Trophoblast cell (in vitro differentiated cells and primary cell): ENCODE measurements at regions not wholly inside any gene's neighbourhood (a gene's known extent, or its start where the extent isn't known, plus 50 kb on each side); places are given as distances from the start of the nearest gene placed in this dataset.

Experiments used
- DNase-seq, 2 donors: peaks; one replicate each; pipeline ENCODE4 v3.0.0-alpha.2; 2016
- H2AFZ ChIP-seq: 2 replicates; pipeline ENCODE4 v1.6.1; 2013; ENCODE audit warnings: low read length, moderate library complexity, mild to moderate bottlenecking; ENCODE audit not compliant: insufficient read depth, poor library complexity
- H2AK5ac ChIP-seq: 2 replicates; pipeline ENCODE4 v1.6.1; 2013; ENCODE audit warnings: mild to moderate bottlenecking, low read length
- H2BK120ac ChIP-seq: 2 replicates; pipeline ENCODE4 v1.6.1; 2013; ENCODE audit warnings: low read length, mild to moderate bottlenecking, moderate library complexity; ENCODE audit not compliant: insufficient read depth, poor library complexity
- H2BK12ac ChIP-seq: 2 replicates; pipeline ENCODE4 v1.6.1; 2013; ENCODE audit warnings: mild to moderate bottlenecking, low read length, moderate library complexity
- H2BK5ac ChIP-seq: 2 replicates; pipeline ENCODE4 v1.6.1; 2013; ENCODE audit warnings: low read length, low read depth, moderate library complexity, mild to moderate bottlenecking; ENCODE audit not compliant: poor library complexity
- H3K14ac ChIP-seq: 2 replicates; pipeline ENCODE4 v1.6.1; 2013; ENCODE audit warnings: mild to moderate bottlenecking, low read length
- H3K18ac ChIP-seq: 2 replicates; pipeline ENCODE4 v1.6.1; 2013; ENCODE audit warnings: mild to moderate bottlenecking, low read length
- H3K23ac ChIP-seq: 2 replicates; pipeline ENCODE4 v1.6.1; 2013; ENCODE audit warnings: low read length
- H3K27ac ChIP-seq: 2 replicates; pipeline ENCODE4 v1.5.1; 2013; ENCODE audit warnings: low read depth, mild to moderate bottlenecking, inconsistent platforms, low read length, moderate library complexity
- H3K27me3 ChIP-seq: 2 replicates; pipeline ENCODE4 v1.6.1; 2013; ENCODE audit warnings: inconsistent platforms, mild to moderate bottlenecking, low read length, moderate library complexity; ENCODE audit not compliant: insufficient read depth
- H3K36me3 ChIP-seq, 2 experiments: 1 replicate in 1 of 2; 2 replicates in 1 of 2; pipeline ENCODE4 v1.6.1; 2013; ENCODE audit warnings: low read length in 2 of 2, mild to moderate bottlenecking in 2 of 2, moderate library complexity in 1 of 2; ENCODE audit not compliant: insufficient read depth in 2 of 2, control insufficient read depth in 1 of 2
- H3K4ac ChIP-seq: 2 replicates; pipeline ENCODE4 v1.6.1; 2013; ENCODE audit warnings: low read depth, mild to moderate bottlenecking, low read length, moderate library complexity
- H3K4me1 ChIP-seq, 2 experiments: 1 replicate in 1 of 2; 2 replicates in 1 of 2; pipeline ENCODE4 v1.6.1; 2013; ENCODE audit warnings: low read length in 2 of 2, mild to moderate bottlenecking in 2 of 2, moderate library complexity in 1 of 2; ENCODE audit not compliant: insufficient read depth in 2 of 2, control insufficient read depth in 1 of 2
- H3K4me2 ChIP-seq: 2 replicates; pipeline ENCODE4 v1.6.1; 2013; ENCODE audit warnings: inconsistent platforms, mild to moderate bottlenecking, low read length, moderate library complexity
- H3K4me3 ChIP-seq: 2 replicates; pipeline ENCODE4 v1.5.1; 2013; ENCODE audit warnings: mild to moderate bottlenecking, low read depth, low read length, inconsistent platforms
- H3K79me1 ChIP-seq: one replicate; pipeline ENCODE4 v1.6.1; 2013; ENCODE audit warnings: low read length
- H3K79me2 ChIP-seq: 2 replicates; pipeline ENCODE4 v1.6.1; 2013; ENCODE audit warnings: low read length, mild to moderate bottlenecking; ENCODE audit not compliant: control insufficient read depth, insufficient read depth, poor library complexity
- H3K9ac ChIP-seq: 2 replicates; pipeline ENCODE4 v1.6.1; 2013; ENCODE audit warnings: mild to moderate bottlenecking, low read length
- H3K9me3 ChIP-seq: 2 replicates; pipeline ENCODE4 v1.6.1; 2013; ENCODE audit warnings: low read depth, mild to moderate bottlenecking, control low read depth, inconsistent platforms, low read length; ENCODE audit not compliant: insufficient read depth
- H4K12ac ChIP-seq: 2 replicates; pipeline ENCODE4 v1.6.1; 2013; ENCODE audit warnings: low read depth, mild to moderate bottlenecking, low read length, moderate library complexity
- H4K8ac ChIP-seq: 2 replicates; pipeline ENCODE4 v1.6.1; 2013; ENCODE audit warnings: low read depth, mild to moderate bottlenecking, low read length, moderate library complexity
- H4K91ac ChIP-seq: one replicate; pipeline ENCODE4 v1.6.1; 2013; ENCODE audit warnings: low read depth, mild to moderate bottlenecking, low read length, moderate library complexity
- WGBS: extraction: QIAGEN DNeasy Blood & Tissue Kit; methylation state at CpG from one replicate; pipeline ENCODE4 v1.1.7; 2013; ENCODE audit warnings: missing lambda C conversion rate; ENCODE audit not compliant: insufficient read length, insufficient coverage; ENCODE audit errors: extremely low coverage; 5-methylcytosine and 5-hydroxymethylcytosine counted together

DNA sequence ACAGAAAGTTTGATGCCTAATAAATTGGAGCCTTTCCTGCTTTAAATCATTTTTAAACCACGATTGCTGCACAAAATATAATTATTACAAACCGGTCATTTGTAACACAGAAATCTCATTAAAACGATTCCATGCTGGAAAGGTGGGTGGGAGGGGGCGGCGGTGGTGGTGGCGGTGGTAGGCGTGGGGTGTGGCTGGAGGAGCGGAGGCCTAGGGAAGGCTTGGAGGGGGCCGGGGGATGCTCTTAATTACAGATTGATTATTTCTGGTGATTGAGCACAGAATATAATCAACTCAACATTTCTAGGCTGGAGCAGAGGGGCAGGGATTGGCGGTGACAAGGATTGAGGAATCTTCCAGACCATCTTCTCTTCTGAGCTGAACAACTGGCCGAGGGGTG, 157.5 kb downstream of the TRIM29 start:
- Histone ChIP-seq H2BK120ac (no peak overlapping the region), H3K36me3 (no peaks in the 10 kb centered on the region), H2BK5ac (no peak overlapping the region), H3K79me1 (no peaks in the 10 kb centered on the region), H3K4me2 (no peak overlapping the region), H3K79me2 (no peaks in the 10 kb centered on the region), H2AFZ (no peak overlapping the region), H3K4me1 (peaks cover 17 to 21% of the 10 kb centered on the region in 2 experiments), H4K91ac (no peak overlapping the region), H3K18ac (no peak overlapping the region), H4K12ac (no peak overlapping the region), H3K14ac (no peak overlapping the region), H3K9me3 (no peaks in the 10 kb centered on the region), H3K4ac (no peak overlapping the region), H3K27ac (no peak overlapping the region), H3K9ac (no peak overlapping the region), H3K23ac (no peak overlapping the region), H2AK5ac (no peak overlapping the region), H3K27me3 (no peaks in the 10 kb centered on the region), H3K4me3 (no peak overlapping the region), H2BK12ac (no peak overlapping the region), H4K8ac (no peak overlapping the region)
- no peak for DNase-seq
- no CpG with 5 or more reads among the region's 11 CpGs for WGBS

DNA sequence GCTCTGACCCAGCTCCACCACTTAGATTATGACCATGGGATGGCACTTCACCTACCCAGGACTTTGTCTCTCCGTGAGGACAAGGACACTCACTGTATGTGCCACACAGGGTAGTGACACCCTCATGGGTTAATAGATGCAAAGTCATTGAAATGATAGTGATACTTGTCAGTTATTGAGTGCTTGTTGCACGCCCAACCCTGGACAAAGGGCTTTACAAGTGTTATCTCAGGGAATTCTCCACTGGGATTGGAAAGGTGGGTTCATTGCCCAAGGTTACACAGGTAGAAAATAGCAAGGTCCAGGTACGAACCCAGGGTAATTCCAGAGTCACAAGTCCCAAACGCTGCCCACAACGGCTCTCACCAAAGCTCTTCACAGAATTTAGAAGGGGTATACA, 158.2 kb downstream of the TRIM29 start:
- no peak overlapping the region for H3K18ac ChIP-seq
- H3K9me3 ChIP-seq, result no peaks in the 10 kb centered on the region
- no peak overlapping the region for H3K4ac ChIP-seq
- no peak overlapping the region for H2BK5ac ChIP-seq
- H3K4me3 ChIP-seq, result no peak overlapping the region
- H4K91ac ChIP-seq, result no peak overlapping the region
- H2AK5ac ChIP-seq, result no peak overlapping the region
- WGBS, result no CpG with 5 or more reads among the region's 5 CpGs
- no peaks in the 10 kb centered on the region for H3K27me3 ChIP-seq
- no peak overlapping the region for H2AFZ ChIP-seq
- H3K79me2 ChIP-seq, result no peaks in the 10 kb centered on the region
- no peak overlapping the region for H3K27ac ChIP-seq
- H3K4me1 ChIP-seq, result peaks cover 19 to 21% of the 10 kb centered on the region in 2 experiments
- H3K9ac ChIP-seq, result no peak overlapping the region
- H4K12ac ChIP-seq, result no peak overlapping the region
- no peaks in the 10 kb centered on the region for H3K36me3 ChIP-seq
- no peak overlapping the region for H3K4me2 ChIP-seq
- H4K8ac ChIP-seq, result no peak overlapping the region
- no peak overlapping the region for H2BK120ac ChIP-seq
- no peak overlapping the region for H2BK12ac ChIP-seq
- no peak overlapping the region for H3K14ac ChIP-seq
- H3K79me1 ChIP-seq, result no peaks in the 10 kb centered on the region
- H3K23ac ChIP-seq, result no peak overlapping the region
- DNase-seq, result no peak

GRCh38 chr11:119978696-119979095, 159.2 kb downstream of the TRIM29 start:
- Histone ChIP-seq H2AFZ (no peak overlapping the region), H3K4me3 (no peak overlapping the region), H3K79me2 (no peaks in the 10 kb centered on the region), H3K36me3 (no peaks in the 10 kb centered on the region), H4K8ac (no peak overlapping the region), H3K27ac (no peak overlapping the region), H3K23ac (no peak overlapping the region), H2BK12ac (no peak overlapping the region), H2BK120ac (no peak overlapping the region), H3K9ac (no peak overlapping the region), H3K9me3 (no peaks in the 10 kb centered on the region), H3K4ac (no peak overlapping the region), H4K12ac (no peak overlapping the region), H3K27me3 (no peaks in the 10 kb centered on the region), H3K4me2 (no peak overlapping the region), H2AK5ac (no peak overlapping the region), H4K91ac (no peak overlapping the region), H3K18ac (no peak overlapping the region), H3K14ac (no peak overlapping the region), H2BK5ac (no peak overlapping the region), H3K79me1 (no peaks in the 10 kb centered on the region), H3K4me1 (peaks cover 26 to 28% of the 10 kb centered on the region in 2 experiments)
- no CpG with 5 or more reads among the region's 3 CpGs for WGBS
- no peak for DNase-seq

GRCh38 chr11:119977881-119978280, 160.0 kb downstream of the TRIM29 start:
- H3K14ac ChIP-seq, result no peak overlapping the region

More at GRCh38 chr11:119977881-119978280, 160.0 kb downstream of the TRIM29 start:
- no peak overlapping the region for H4K12ac ChIP-seq
- no peak for DNase-seq
- H2BK120ac ChIP-seq, result no peak overlapping the region
- H2AK5ac ChIP-seq, result no peak overlapping the region
- H3K79me1 ChIP-seq, result no peaks in the 10 kb centered on the region
- H4K91ac ChIP-seq, result no peak overlapping the region
- no peak overlapping the region for H3K4ac ChIP-seq
- H3K4me2 ChIP-seq, result no peak overlapping the region
- H3K4me3 ChIP-seq, result no peak overlapping the region
- no peaks in the 10 kb centered on the region for H3K9me3 ChIP-seq
- peaks cover 27 to 30% of the 10 kb centered on the region in 2 experiments for H3K4me1 ChIP-seq
- no peak overlapping the region for H3K18ac ChIP-seq
- H3K27me3 ChIP-seq, result no peaks in the 10 kb centered on the region
- H4K8ac ChIP-seq, result no peak overlapping the region
- no CpG with 5 or more reads among the region's 12 CpGs for WGBS
- no peaks in the 10 kb centered on the region for H3K36me3 ChIP-seq
- H3K23ac ChIP-seq, result no peak overlapping the region
- H2BK5ac ChIP-seq, result no peak overlapping the region
- H2BK12ac ChIP-seq, result no peak overlapping the region
- H3K27ac ChIP-seq, result no peak overlapping the region
- no peak overlapping the region for H2AFZ ChIP-seq
- H3K9ac ChIP-seq, result no peak overlapping the region
- no peaks in the 10 kb centered on the region for H3K79me2 ChIP-seq
